Activated CD4-positive, alpha-beta T cell treated with anti-CD3 and anti-CD28 coated beads, Interleukin-2, amount 10 ng/mL, durations not matched to agents 7 days and 5 days (primary cell): ENCODE measurements at regions not wholly inside any gene's neighbourhood (a gene's known extent, or its start where the extent isn't known, plus 50 kb on each side); places are given as distances from the start of the nearest gene placed in this dataset.

ENCODE experiments used
- CTCF ChIA-PET: fragments of 350-600 bp; sonication (Branson Sonifier 250); formaldehyde crosslinking; loops from one replicate; lab custom pipeline; 2021; ENCODE audit warnings: antibody characterized with exemption; lab: Charles Lee
- POLR2A ChIA-PET: fragments of 350-600 bp; sonication (Branson Sonifier 250); formaldehyde crosslinking; loops from one replicate; lab custom pipeline; 2021; ENCODE audit warnings: antibody characterized with exemption; lab: Charles Lee
- DNase-seq: peaks from one replicate; pipeline ENCODE4 v3.0.0-alpha.2; 2020
- H3K27ac Mint-ChIP-seq: one replicate; pipeline ENCODE4 v1.8.0; 2021; ENCODE audit warnings: mild to moderate bottlenecking, moderate library complexity, mixed read lengths
- H3K27me3 Mint-ChIP-seq: one replicate; pipeline ENCODE4 v1.8.0; 2021; ENCODE audit warnings: mixed read lengths
- H3K36me3 Mint-ChIP-seq: one replicate; pipeline ENCODE4 v1.8.0; 2021; ENCODE audit warnings: low read depth, mixed read lengths
- H3K4me1 Mint-ChIP-seq: one replicate; pipeline ENCODE4 v1.8.0; 2021; ENCODE audit warnings: mixed read lengths
- H3K4me3 Mint-ChIP-seq: one replicate; pipeline ENCODE4 v1.8.0; 2021; ENCODE audit warnings: mild to moderate bottlenecking, moderate library complexity, mixed read lengths
- H3K9me3 Mint-ChIP-seq: one replicate; pipeline ENCODE4 v1.8.0; 2021; ENCODE audit warnings: mixed read lengths

DNA sequence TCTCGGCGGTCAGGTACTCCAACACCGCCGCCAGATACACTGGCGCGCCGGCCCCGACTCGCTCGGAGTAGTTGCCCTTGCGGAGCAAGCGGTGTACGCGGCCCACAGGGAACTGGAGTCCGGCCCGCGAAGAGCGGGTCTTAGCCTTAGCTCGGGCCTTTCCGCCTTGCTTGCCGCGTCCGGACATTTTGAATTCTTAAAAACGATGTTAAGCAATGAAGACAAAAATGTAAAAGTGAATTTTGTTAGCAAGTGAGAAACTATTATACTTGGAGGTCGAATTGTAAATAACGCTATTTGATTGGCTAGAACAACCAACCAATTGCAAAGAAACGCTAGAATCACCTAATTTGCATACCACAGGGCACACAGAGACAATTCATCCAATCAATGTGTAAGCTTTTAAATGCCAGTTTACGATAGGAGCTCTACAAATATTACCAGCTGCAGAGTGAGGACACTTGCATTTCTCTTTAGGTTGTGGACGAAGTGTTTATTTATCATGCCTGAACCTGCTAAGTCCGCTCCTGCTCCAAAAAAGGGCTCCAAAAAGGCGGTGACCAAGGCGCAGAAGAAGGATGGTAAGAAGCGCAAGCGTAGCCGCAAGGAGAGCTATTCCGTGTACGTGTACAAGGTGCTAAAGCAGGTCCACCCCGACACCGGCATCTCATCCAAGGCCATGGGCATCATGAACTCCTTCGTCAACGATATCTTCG, 112.0 kb downstream of the HFE start:
- peak overlapping the region; percentile 98 for H3K27ac Mint-ChIP-seq
- ChIA-PET CTCF (interaction anchor here (1.2 to 6.0 kb wide), 10 partner anchors 10 to 173 kb away, joined by 3 to 59 read pairs (median 11); a partner anchor contains a TSS), POLR2A (interaction anchor here (0.5 to 6.5 kb wide), 29 partner anchors 11 to 1691 kb away, joined by 3 to 205 read pairs (median 16); a partner anchor contains a TSS)
- peak overlapping the region; percentile 99 for H3K4me3 Mint-ChIP-seq
- peaks cover 32% of the 10 kb centered on the region for H3K36me3 Mint-ChIP-seq
- DNase-seq, result peak; percentile 83
- peaks cover 40% of the 10 kb centered on the region for H3K4me1 Mint-ChIP-seq
- no peaks in the 10 kb centered on the region for H3K9me3 Mint-ChIP-seq
- no peaks in the 10 kb centered on the region for H3K27me3 Mint-ChIP-seq

DNA sequence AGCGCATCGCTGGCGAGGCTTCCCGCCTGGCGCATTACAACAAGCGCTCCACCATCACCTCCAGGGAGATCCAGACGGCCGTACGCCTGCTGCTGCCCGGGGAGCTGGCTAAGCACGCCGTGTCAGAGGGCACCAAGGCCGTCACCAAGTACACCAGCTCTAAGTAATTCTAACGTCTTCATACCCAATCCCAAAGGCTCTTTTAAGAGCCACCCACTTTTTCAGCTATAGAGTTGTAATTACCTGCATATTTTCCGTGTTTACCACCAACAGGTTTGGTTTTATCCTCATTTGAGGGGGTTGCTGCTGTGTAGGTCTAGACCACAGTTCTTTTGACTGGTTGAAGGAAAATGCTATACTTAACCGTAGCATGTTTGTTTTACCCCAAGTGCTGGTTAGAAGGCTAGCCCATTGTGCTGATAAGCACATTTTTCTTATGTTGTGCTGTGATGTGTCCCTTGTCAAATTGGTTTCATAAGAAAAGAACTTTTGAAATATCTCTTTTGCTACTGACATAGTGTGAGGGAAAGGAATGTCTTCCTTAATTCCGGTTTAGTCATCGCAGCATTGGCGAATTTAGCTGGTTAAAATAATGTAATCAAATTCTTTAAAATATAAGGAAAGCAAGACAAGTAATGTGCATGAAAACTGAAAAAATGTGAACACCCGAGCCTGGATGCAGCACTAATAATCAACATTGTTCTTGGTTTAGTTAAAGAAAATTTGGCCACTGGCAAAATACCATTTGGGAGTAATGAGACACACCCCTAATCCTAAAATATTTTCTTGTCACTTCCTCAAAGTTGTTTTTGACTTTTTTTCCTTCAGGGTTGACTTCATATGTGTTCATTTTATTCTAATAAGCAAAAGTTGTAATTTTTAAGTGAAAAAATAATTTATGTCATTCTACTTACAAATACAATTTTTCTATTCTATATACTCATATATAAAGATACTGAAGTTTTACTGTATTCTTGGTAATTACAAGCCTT, 112.8 kb downstream of the HFE start:
- Mint-ChIP-seq H3K36me3 (peaks cover 32% of the 10 kb centered on the region), H3K9me3 (no peaks in the 10 kb centered on the region), H3K27me3 (peaks cover 2% of the 10 kb centered on the region), H3K4me1 (peaks cover 37% of the 10 kb centered on the region), H3K27ac (peak overlapping the region; percentile 98), H3K4me3 (peak overlapping the region; percentile 99)
- ChIA-PET POLR2A (interaction anchor here (0.5 to 6.5 kb wide), 27 partner anchors 12 to 1691 kb away, joined by 3 to 205 read pairs (median 16); a partner anchor contains a TSS), CTCF (interaction anchor here (1.2 to 6.0 kb wide), 10 partner anchors 9 to 174 kb away, joined by 3 to 59 read pairs (median 11); a partner anchor contains a TSS)
- DNase-seq, result peak; percentile 5

- peaks cover 33% of the 10 kb centered on the region for H3K4me1 Mint-ChIP-seq
- H3K27ac Mint-ChIP-seq, result peak overlapping the region; percentile 88
- no peaks in the 10 kb centered on the region for H3K9me3 Mint-ChIP-seq
- peaks cover 22% of the 10 kb centered on the region for H3K36me3 Mint-ChIP-seq
- ChIA-PET POLR2A (interaction anchor here (0.6 kb wide), 1 partner anchor 27 kb away, joined by 3 read pairs; no protein-coding TSS in a partner anchor), CTCF (no interaction called here)
- peak; percentile 3 for DNase-seq
- peaks cover 2% of the 10 kb centered on the region for H3K27me3 Mint-ChIP-seq
- H3K4me3 Mint-ChIP-seq, result peak overlapping the region; percentile 69
These were observed 113.9 kb downstream of the HFE start for GRCh38 chr6:26200918-26201721.

DNA sequence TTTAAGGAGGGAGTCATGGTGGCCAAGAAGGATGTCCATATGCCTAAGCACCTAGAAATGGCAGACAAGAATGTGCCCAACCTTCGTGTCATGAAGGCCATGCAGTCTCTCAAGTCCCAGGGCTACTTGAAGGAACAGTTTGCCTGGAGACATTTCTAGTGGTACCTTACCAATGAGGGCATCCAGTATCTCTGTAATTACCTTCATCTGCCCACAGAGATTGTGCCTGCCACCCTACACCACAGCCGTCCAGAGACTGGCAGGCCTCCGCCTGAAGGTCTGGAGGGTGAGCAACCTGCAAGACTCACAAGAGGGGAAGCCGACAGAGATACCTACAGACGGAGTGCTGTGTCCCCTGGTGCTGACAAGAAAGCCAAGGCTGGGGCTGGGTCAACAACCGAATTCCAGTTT, 115.0 kb downstream of the HFE start:
- ChIA-PET CTCF (no interaction called here), POLR2A (no interaction called here)
- no peak for DNase-seq

DNA sequence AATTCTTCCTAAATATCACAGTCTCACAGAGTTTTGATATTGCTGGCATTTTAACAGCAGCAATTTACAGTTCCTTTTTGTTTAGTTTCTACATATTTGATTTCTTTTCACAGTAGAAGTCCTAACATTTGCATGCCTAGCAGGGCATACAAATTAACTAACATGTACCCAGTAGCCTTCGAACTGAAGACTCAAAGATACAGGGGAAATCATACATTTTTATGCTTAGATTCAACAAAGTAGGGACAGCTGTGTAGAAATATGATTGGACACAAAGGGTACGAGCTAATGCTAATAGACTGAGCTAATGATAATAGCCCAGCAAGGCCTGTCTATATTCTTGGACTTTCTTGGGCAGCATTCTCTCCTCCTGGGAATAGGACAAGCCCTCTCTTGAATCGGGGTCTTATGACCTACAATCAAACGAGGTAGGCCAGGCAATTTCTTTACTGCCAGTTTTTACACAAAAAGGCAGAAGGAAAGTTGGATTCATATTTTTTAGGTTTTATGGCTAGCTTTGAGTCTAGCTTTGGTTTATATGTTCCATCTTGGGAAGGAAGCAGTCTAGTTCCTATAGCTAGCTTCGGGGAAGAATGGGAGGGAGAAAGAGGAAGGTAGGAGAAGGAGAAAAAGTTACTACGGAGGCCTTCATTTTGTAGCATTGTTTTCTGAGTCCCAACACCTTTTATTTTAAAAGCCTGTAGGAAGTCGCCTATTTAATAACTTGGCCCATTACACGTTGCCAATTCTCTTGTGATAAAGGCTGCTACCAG, 115.8 kb downstream of the HFE start:
- Mint-ChIP-seq H3K4me3 (peak overlapping the region; percentile 47), H3K4me1 (peaks cover 33% of the 10 kb centered on the region), H3K9me3 (no peaks in the 10 kb centered on the region), H3K27ac (no peak overlapping the region), H3K36me3 (peaks cover 10% of the 10 kb centered on the region), H3K27me3 (peaks cover 2% of the 10 kb centered on the region)
- no peak for DNase-seq
- POLR2A ChIA-PET, result no interaction called here
- CTCF ChIA-PET, result no interaction called here

More for the DNA sequence above, 115.0 kb downstream of the HFE start:
- Mint-ChIP-seq H3K36me3 (peaks cover 11% of the 10 kb centered on the region), H3K27ac (no peak overlapping the region), H3K4me1 (peaks cover 33% of the 10 kb centered on the region), H3K27me3 (peaks cover 2% of the 10 kb centered on the region), H3K9me3 (no peaks in the 10 kb centered on the region), H3K4me3 (no peak overlapping the region)

DNA sequence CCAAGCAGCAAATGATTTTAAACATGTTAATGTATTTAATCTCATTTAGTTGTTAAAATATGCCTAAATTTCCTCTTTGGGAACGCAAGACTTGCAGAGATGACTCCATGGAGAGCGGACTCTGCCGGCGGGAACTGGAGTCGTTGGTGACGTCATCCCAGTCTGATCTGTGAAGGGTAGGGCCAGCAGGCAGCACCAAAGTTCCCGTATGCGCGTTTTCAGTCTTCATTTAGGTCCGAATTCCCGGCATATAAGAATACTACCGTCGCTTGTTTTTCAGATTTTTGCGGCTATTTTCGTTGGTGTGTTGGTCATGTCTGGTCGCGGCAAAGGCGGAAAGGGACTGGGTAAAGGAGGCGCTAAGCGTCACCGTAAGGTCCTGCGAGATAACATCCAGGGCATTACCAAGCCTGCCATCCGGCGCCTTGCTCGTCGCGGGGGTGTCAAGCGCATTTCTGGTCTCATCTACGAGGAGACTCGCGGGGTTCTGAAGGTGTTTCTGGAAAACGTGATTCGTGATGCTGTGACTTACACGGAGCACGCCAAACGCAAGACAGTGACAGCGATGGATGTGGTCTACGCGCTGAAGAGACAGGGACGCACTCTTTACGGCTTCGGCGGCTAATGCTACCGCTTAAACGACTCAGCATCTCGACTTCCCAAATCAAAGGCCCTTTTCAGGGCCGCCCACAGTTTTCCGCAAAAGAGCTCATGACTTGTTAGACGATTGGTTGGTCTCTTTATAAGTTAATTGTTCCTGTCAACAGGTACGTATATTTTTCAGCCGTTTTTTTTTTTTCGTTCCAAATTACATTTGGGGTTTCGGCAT, 117.3 kb downstream of the HFE start:
- H3K27me3 Mint-ChIP-seq, result peaks cover 2% of the 10 kb centered on the region
- DNase-seq, result peak; percentile 95
- ChIA-PET CTCF (interaction anchor here (0.5 to 4.5 kb wide), 3 partner anchors 11 to 49 kb away, joined by 3 to 35 read pairs (median 6); a partner anchor contains a TSS), POLR2A (interaction anchor here (0.9 to 5.4 kb wide), 15 partner anchors 10 to 935 kb away, joined by 3 to 105 read pairs (median 4); a partner anchor contains a TSS)
- no peaks in the 10 kb centered on the region for H3K9me3 Mint-ChIP-seq
- H3K36me3 Mint-ChIP-seq, result peaks cover 3% of the 10 kb centered on the region
- H3K4me3 Mint-ChIP-seq, result no peak overlapping the region
- no peak overlapping the region for H3K27ac Mint-ChIP-seq
- peaks cover 38% of the 10 kb centered on the region for H3K4me1 Mint-ChIP-seq

DNA sequence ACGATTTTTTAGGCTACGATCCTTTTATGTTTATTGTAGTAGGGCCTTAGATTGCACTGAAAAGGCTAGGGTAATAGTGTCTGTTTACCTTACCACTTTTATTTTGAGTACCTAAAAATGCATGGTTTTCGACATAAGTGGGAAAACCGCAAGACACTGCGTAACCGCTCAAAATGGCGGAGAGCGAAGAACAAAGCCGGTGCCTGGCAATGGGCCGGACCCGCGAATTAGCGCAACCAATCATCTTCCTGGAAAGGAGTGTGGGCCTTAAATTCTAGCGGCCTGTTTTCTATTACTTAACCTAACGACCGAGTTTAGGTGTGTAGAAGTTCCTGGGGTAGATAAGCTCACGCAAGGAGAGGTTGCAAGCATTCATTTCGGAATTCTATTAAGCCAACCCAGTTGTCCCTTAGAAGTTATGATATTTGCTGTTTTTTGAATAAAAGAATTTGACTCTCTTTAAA, 118.0 kb downstream of the HFE start:
- Mint-ChIP-seq H3K4me1 (peaks cover 36% of the 10 kb centered on the region), H3K9me3 (no peaks in the 10 kb centered on the region), H3K27me3 (peaks cover 2% of the 10 kb centered on the region), H3K4me3 (no peak overlapping the region), H3K27ac (no peak overlapping the region), H3K36me3 (peaks cover 3% of the 10 kb centered on the region)
- ChIA-PET CTCF (interaction anchor here (1.9 to 4.5 kb wide), 2 partner anchors 10 to 22 kb away, joined by 6 to 35 read pairs; a partner anchor contains a TSS), POLR2A (interaction anchor here (0.7 to 5.4 kb wide), 15 partner anchors 10 to 934 kb away, joined by 3 to 105 read pairs (median 4); a partner anchor contains a TSS)
- DNase-seq, result peak; percentile 91

DNA sequence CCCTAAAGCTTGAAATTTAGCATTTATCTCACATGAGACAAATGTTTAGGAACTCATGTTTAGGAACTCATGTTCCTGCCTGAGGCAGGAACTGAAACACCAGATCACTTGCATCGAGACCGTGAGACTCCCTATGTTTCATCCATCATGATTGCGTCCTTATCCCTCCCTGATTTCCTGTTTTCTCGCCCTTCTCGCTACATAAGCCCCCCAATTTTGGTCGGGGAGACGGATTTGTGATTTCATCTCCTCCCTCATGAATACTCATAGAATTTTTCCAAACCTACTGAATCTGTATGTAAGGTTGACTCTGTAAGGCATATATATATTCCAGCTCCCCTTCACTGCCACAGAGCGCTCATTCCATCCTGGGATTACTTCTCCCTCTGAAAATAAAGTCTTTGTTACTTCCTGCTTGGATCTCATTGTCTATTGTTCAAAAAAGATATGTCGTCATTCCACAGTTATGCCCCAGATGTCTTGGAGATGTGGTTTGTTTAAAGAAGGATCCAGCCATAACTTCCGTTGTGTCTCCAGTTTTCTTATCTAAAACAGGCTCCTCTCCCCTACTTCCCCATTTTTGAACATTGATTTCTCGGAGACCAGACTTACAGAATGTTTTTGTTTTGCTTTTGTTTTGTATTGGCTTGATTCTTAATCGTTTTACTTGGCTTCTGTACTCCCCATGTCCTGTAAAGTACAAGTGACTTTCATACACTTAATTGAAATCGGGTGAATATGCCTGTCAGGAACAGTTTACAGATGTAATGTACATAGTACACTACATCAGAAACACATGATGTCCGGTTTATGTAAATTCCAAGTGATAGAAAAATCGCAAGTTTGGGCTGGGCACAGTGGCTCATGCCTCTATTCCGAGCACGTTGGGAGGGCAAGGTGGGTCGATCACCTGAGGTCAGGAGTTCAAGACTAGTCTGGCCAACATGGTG, 118.7 kb downstream of the HFE start:
- ChIA-PET POLR2A (interaction anchor here (0.6 to 5.4 kb wide), 14 partner anchors 10 to 928 kb away, joined by 3 to 105 read pairs (median 4); a partner anchor contains a TSS), CTCF (interaction anchor here (1.9 to 4.5 kb wide), 2 partner anchors 10 to 23 kb away, joined by 6 to 35 read pairs; a partner anchor contains a TSS)
- Mint-ChIP-seq H3K4me1 (peaks cover 34% of the 10 kb centered on the region), H3K27ac (no peak overlapping the region), H3K4me3 (no peak overlapping the region), H3K36me3 (peaks cover 3% of the 10 kb centered on the region), H3K9me3 (no peaks in the 10 kb centered on the region), H3K27me3 (peaks cover 2% of the 10 kb centered on the region)
- DNase-seq, result no peak

GRCh38 chr6:26206868-26207801, 119.9 kb downstream of the HFE start:
- no peaks in the 10 kb centered on the region for H3K9me3 Mint-ChIP-seq
- peaks cover 3% of the 10 kb centered on the region for H3K36me3 Mint-ChIP-seq
- POLR2A ChIA-PET, result interaction anchor here (0.6 to 5.4 kb wide), 7 partner anchors 9 to 186 kb away, joined by 3 to 105 read pairs (median 4); a partner anchor contains a TSS
- H3K27ac Mint-ChIP-seq, result no peak overlapping the region
- peaks cover 25% of the 10 kb centered on the region for H3K4me1 Mint-ChIP-seq
- no peak overlapping the region for H3K4me3 Mint-ChIP-seq
- DNase-seq, result peak; percentile 30
- peaks cover 2% of the 10 kb centered on the region for H3K27me3 Mint-ChIP-seq
- CTCF ChIA-PET, result interaction anchor here (1.3 to 4.5 kb wide), 2 partner anchors 8 to 181 kb away, joined by 3 to 35 read pairs; a partner anchor contains a TSS
